ENCODE measurements at regions not wholly inside any gene's neighbourhood (a gene's known extent, or its start where the extent isn't known, plus 50 kb on each side); places are given as distances from the start of the nearest gene placed in this dataset.
A peak's percentile ranks its signal among the peaks of the same experiment; 100 is the strongest.
"Not testable (repeated sequence)": the region's sequence is repeated elsewhere in the genome, so short reads cannot be mapped to it uniquely, and the experiment has no call there.

- DNase-seq (ENCODE audit: low spot score) = no peak
Measured at GRCh38 chr6:95660544-95660943, 83.2 kb downstream of the MANEA start.

- DNase-seq (ENCODE audit: low spot score) = no peak
Measured at GRCh38 chr6:95670011-95670463, 92.7 kb downstream of the MANEA start.

- DNase-seq (ENCODE audit: low spot score) = no peak
Measured at GRCh38 chr6:95676011-95676628, 98.8 kb downstream of the MANEA start.

GRCh38 chr6:95679981-95680380 lies 102.6 kb downstream of the MANEA start:
- DNase-seq (ENCODE audit: low spot score) = no peak

- DNase-seq (ENCODE audit: low spot score) = no peak
Measured at GRCh38 chr6:95681736-95682135, 104.4 kb downstream of the MANEA start.

GRCh38 chr6:95682476-95682875 lies 105.1 kb downstream of the MANEA start:
- no peak for DNase-seq (ENCODE audit: low spot score)

- DNase-seq (ENCODE audit: low spot score) = no peak
Measured at GRCh38 chr6:95685822-95686221, 108.5 kb downstream of the MANEA start.

- DNase-seq (ENCODE audit: low spot score) = no peak
Measured at GRCh38 chr6:95686272-95686671, 108.9 kb downstream of the MANEA start.

GRCh38 chr6:95686895-95687294 lies 109.6 kb downstream of the MANEA start:
- no peak for DNase-seq (ENCODE audit: low spot score)

- no peak for DNase-seq (ENCODE audit: low spot score)
Measured at GRCh38 chr6:95687839-95688238, 110.5 kb downstream of the MANEA start.

GRCh38 chr6:95690328-95690727 lies 113.0 kb downstream of the MANEA start:
- DNase-seq (ENCODE audit: low spot score) = peak; percentile 4

- no peak for DNase-seq (ENCODE audit: low spot score)
Measured at GRCh38 chr6:95693108-95693507, 115.8 kb downstream of the MANEA start.

GRCh38 chr6:95698271-95698670 lies 120.9 kb downstream of the MANEA start:
- DNase-seq (ENCODE audit: low spot score) = no peak

- no peak for DNase-seq (ENCODE audit: low spot score)
Measured at GRCh38 chr6:95723638-95724037, 146.3 kb downstream of the MANEA start.

GRCh38 chr6:95725344-95725743 lies 148.0 kb downstream of the MANEA start:
- DNase-seq (ENCODE audit: low spot score) = no peak

- no peak for DNase-seq (ENCODE audit: low spot score)
Measured at GRCh38 chr6:95740157-95740556, 162.8 kb downstream of the MANEA start.

GRCh38 chr6:95741045-95741444 lies 163.7 kb downstream of the MANEA start:
- peak; percentile 2 for DNase-seq (ENCODE audit: low spot score)

- DNase-seq (ENCODE audit: low spot score) = no peak
Measured at GRCh38 chr6:95742767-95743289, 165.5 kb downstream of the MANEA start.

GRCh38 chr6:95743591-95743990 lies 166.3 kb downstream of the MANEA start:
- no peak for DNase-seq (ENCODE audit: low spot score)

- not testable (repeated sequence) for DNase-seq (ENCODE audit: low spot score)
Measured at GRCh38 chr6:95758236-95759069, 181.1 kb downstream of the MANEA start.

GRCh38 chr6:95767897-95768463 lies 190.6 kb downstream of the MANEA start:
- no peak for DNase-seq (ENCODE audit: low spot score)

- DNase-seq (ENCODE audit: low spot score) = no peak
Measured at GRCh38 chr6:95768539-95768938, 191.2 kb downstream of the MANEA start.

- no peak for DNase-seq (ENCODE audit: low spot score)
Measured at GRCh38 chr6:95777338-95777737, 200.0 kb downstream of the MANEA start.
